ENCODE measurements at regions not wholly inside any gene's neighbourhood (a gene's known extent, or its start where the extent isn't known, plus 50 kb on each side); places are given as distances from the start of the nearest gene placed in this dataset.

DNA sequence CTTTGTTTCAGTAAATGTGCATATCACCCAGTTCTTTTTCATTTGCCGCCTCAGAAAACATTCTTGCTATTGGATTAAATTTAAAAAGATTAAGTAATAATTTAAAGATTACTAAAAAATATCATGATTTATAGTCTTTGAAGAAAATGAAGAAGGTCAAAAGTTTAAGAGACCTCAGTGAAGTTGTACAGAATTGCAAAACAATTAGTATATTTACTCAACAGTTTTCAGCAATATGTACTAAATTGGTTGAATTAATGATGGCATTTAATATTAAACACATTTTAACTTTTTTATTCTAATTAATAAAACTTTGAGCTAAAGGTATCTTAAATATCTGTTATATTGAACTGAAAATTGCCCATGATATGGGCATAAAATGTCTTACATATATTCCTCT is 49.9 kb upstream of the KLF6 start:
- TF ChIP-seq, protein P1, sequence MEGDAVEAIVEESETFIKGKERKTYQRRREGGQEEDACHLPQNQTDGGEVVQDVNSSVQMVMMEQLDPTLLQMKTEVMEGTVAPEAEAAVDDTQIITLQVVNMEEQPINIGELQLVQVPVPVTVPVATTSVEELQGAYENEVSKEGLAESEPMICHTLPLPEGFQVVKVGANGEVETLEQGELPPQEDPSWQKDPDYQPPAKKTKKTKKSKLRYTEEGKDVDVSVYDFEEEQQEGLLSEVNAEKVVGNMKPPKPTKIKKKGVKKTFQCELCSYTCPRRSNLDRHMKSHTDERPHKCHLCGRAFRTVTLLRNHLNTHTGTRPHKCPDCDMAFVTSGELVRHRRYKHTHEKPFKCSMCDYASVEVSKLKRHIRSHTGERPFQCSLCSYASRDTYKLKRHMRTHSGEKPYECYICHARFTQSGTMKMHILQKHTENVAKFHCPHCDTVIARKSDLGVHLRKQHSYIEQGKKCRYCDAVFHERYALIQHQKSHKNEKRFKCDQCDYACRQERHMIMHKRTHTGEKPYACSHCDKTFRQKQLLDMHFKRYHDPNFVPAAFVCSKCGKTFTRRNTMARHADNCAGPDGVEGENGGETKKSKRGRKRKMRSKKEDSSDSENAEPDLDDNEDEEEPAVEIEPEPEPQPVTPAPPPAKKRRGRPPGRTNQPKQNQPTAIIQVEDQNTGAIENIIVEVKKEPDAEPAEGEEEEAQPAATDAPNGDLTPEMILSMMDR (IDR thresholded peaks at IDR 0.05; ENCODE audit: insufficient read depth, low read length, poor library complexity, severe bottlenecking), result no peak
- no peak for TF ChIP-seq EZH2phosphoT487 (conservative IDR thresholded peaks at IDR 0.05; ENCODE audit: low read length)
